Left ventricle myocardium superior (tissue), 1 donor: ENCODE measurements at regions not wholly inside any gene's neighbourhood (a gene's known extent, or its start where the extent isn't known, plus 50 kb on each side); places are given as distances from the start of the nearest gene placed in this dataset.

Source experiments
- ATAC-seq: fragments of 200-7000 bp; cut with Tn5 transposase; one replicate; pipeline ENCODE4 v1.9.1; 2020; ENCODE audit warnings: mild to moderate bottlenecking, moderate library complexity
- DNase-seq: peaks from one replicate; pipeline ENCODE4 v3.0.0-alpha.2; 2020
- intact Hi-C: fragments of 100-400 bp; cut with micrococcal nuclease; formaldehyde crosslinking; loops from one replicate; pipeline ENCODE4 v1.11.0; 2022
- donor health status: DM: no; HTN: yes; CAD: no; lungs with severe emphysema.

- no peak for ATAC-seq
- no peak for DNase-seq
- intact Hi-C loops, result no loop called here
Measured at GRCh38 chr2:228239207-228239906, 57.9 kb upstream of the SPHKAP start.
